ENCODE measurements at regions not wholly inside any gene's neighbourhood (a gene's known extent, or its start where the extent isn't known, plus 50 kb on each side); places are given as distances from the start of the nearest gene placed in this dataset.

DNA sequence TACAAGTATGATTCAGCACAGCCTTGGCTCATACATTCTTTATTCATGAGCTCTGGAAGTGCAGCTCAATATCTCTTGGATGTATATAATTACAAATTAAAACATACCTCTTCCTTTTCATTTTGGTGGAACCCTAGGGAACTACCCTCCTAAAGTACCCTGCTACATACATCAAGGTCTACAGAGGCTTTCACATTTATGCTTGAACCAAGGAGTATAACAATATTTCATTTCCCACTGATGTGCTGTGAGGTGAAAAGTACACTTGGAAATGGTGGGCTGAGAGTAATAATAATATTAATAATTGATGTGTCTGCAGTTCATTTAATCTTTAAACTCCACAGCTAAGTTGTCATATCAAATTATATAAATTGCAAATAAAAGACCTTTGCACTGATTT lies 142.2 kb upstream of the LRRC3B start:
- TF ChIP-seq SUZ12 (IDR thresholded peaks at IDR 0.05; ENCODE audit: extremely low read depth, insufficient read depth, insufficient read length) = no peak
- TF ChIP-seq YY1 (IDR thresholded peaks at IDR 0.05; ENCODE audit: insufficient read depth, insufficient read length) = no peak
- no peak for TF ChIP-seq ZNF274 (IDR thresholded peaks at IDR 0.05; ENCODE audit: low read depth, low read length)

Measured in NT2/D1 (cell line).